ENCODE measurements at regions not wholly inside any gene's neighbourhood (a gene's known extent, or its start where the extent isn't known, plus 50 kb on each side); places are given as distances from the start of the nearest gene placed in this dataset.

- TF ChIP-seq POLR2A (IDR thresholded peaks at IDR 0.05) (no peak), EP300 (IDR thresholded peaks at IDR 0.05) (no peak)
- TF ChIP-seq, protein P1, sequence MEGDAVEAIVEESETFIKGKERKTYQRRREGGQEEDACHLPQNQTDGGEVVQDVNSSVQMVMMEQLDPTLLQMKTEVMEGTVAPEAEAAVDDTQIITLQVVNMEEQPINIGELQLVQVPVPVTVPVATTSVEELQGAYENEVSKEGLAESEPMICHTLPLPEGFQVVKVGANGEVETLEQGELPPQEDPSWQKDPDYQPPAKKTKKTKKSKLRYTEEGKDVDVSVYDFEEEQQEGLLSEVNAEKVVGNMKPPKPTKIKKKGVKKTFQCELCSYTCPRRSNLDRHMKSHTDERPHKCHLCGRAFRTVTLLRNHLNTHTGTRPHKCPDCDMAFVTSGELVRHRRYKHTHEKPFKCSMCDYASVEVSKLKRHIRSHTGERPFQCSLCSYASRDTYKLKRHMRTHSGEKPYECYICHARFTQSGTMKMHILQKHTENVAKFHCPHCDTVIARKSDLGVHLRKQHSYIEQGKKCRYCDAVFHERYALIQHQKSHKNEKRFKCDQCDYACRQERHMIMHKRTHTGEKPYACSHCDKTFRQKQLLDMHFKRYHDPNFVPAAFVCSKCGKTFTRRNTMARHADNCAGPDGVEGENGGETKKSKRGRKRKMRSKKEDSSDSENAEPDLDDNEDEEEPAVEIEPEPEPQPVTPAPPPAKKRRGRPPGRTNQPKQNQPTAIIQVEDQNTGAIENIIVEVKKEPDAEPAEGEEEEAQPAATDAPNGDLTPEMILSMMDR (IDR thresholded peaks at IDR 0.05) = no peak
These were observed 131.9 kb upstream of the FUT8 start for GRCh38 chr14:65280653-65281052.

Measured in upper lobe of left lung (tissue), 4 donors.